ENCODE measurements at regions not wholly inside any gene's neighbourhood (a gene's known extent, or its start where the extent isn't known, plus 50 kb on each side); places are given as distances from the start of the nearest gene placed in this dataset.
"Not testable (repeated sequence)": the region's sequence is repeated elsewhere in the genome, so short reads cannot be mapped to it uniquely, and the experiment has no call there.

DNA sequence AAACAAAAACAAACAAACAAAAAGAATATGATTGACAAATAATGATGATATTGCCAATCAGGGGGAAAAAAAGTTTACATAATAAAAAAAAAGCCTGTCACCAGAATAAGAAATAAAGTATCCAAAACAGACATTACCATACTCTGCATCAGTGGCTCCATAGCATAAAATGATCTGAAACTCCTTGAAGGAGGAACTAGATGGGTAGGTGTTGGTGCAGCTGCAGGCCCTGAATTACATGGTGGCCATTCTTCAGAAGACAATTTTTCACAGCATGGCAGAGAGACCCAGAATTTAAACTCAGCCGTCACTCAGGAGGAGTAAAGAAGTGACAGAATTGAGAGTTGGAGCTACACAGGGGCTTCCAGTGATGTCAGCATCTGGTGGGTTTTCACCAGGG, 60.2 kb downstream of the GLUL start:
- no peak for DNase-seq (ENCODE audit: low spot score)

DNA sequence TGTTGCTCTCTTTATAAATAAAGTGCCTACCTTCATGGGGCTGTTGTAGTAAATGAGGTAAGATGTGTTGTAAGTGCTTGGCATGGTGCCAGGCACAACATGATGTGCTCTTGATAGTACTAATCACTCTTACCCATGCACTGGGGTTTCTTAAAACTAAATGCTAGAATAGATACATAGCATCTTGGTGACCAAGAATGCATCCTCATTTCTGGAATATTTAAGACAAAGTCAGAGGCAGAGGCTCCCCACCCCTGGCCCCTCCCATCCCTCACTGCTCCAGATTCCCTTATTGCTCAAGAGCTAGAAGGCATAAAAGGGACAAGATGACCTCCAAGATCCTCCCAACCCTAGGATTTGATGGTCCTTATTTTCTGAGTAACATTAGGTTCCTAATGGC, 61.3 kb downstream of the GLUL start:
- no peak for DNase-seq (ENCODE audit: low spot score)

DNA sequence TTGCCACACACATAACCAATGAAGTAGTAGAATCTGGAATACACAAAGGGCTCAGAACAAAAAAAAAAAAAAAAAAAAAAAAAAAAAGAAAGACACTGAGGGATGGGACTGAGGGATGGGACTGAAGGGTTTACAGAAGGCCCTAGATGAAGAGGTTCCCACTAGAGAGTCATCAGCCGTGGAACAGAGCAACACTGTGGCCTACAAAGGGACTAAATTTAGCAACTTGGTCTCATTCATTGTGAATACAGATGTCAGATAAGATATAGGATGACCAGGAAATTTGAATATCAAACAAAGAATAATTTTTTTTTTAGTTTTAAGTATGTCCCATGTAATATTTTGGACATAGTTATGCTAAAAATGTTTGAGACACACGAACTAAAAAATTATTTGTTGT, 62.1 kb downstream of the GLUL start:
- no peak for DNase-seq (ENCODE audit: low spot score)

DNA sequence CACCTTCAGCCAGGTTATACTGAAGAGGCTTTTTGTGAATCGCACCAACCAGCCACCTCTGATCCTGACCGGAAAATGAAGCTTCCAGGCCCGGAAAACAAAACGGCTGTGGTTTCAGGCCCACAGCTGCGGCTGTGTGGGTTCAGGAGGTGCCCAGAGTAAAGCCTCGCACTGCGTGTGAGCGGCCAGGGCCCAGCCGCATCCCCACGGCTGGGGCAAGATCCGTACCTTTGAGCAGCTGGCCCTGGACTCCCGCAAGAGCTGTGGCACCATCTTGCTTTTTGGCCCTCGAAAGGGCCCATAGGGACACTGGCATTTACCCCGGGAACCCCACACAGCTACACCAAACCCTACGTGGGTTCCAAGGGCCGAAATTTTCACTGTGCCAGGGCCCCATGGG, 63.0 kb downstream of the GLUL start:
- DNase-seq (ENCODE audit: low spot score), result no peak

DNA sequence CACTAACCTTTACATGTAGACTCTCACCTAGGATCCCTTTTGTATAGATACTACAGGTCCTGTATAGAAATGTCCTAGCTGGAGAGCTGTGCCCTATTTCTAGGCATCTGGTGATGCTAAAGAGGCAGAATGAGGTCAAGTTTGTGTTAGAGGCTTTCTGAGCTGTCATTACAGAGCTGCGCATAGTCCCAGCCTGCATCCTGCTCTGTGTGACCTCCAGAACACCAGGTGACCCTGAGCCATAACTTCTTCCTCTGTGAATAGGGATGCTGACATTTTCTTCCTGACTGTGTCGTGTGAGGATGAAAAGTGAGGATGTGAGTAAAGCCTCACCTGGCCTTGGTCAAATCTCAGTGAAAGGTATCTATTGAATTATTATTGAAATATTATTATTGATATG, 66.3 kb downstream of the GLUL start:
- DNase-seq (ENCODE audit: low spot score), result no peak

DNA sequence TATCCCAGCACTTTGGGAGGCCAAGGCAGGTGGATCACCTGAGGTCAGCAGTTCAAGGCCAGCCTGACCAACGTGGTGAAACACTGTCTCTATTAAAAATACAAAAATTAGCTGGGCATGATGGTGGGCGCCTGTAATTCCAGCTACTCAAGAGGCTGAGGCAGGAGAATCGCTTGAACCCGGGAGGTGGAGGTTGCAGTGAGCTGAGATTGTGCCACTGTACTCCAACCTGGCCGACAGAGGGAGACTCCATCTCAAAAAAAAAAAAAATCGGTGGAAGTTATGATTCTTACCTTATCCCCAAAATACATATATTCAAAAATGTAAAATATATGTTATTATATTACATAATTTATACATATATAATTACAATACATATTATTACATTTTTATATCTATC, 70.1 kb downstream of the GLUL start:
- not testable (repeated sequence) for DNase-seq (ENCODE audit: low spot score)

DNA sequence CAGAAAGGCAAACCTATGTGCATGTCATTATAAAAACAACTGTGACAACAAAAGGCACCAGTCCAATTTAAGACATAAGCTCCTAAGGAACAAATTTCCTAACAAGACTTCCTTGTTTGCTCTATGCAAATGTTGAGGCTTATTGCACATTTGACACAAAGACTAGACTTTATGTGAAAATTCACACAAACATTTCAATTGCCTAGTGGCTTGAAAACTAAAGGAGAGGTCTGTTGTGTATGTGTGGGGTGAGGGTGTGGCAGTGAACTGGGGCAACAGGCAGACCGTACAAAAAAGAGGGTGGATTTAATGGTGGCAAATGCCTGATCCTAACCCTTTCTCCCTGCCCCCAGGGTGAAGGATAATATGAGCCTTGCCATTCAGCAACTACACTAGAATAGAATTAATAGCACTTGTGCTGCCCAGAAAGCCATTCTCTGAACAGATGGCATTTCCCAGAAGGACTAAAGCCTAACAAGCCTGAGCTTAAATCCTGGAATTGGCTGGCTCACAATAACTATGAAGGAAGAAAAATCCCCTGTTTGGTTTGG, 73.9 kb downstream of the GLUL start:
- DNase-seq (ENCODE audit: low spot score), result no peak

DNA sequence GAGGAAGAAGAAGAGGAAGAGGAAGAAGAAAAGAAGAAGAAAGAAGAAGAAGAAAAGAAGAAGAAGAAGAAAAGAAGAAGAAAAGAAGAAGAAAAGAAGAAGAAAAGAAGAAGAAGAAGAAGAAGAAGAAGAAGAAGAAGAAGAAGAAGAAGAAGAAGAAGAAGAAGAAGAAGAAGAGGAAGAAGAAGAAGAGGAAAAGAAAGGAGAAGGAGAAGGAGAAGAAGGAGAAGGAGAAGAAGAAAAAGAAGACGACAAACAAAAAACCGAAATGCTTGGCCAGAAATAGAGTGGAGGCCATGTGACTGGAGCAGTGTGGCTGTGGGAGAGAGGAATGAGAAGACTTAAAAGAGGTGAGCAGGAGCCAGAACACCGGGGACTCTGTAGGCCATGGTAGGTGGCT, 75.1 kb downstream of the GLUL start:
- DNase-seq (ENCODE audit: low spot score), result not testable (repeated sequence)

DNA sequence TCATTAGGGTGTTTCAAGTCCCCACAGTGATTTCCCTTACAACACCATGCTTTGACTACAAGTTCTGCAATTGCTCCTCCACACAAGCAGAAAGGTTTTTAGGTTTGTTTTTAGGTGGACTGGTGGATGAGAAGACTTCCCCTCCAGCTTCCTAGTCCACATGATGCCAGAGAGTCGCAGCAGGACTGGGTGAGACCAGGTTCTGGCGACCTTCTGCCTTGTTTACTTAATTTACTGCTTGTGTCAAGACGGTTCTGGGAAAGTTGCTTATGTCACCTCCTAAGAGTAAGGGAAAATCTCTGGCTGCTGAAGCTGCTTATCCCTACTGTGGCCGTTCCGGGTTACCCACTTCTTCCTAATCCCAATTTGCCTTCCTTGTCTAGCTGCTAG, 76.4 kb downstream of the GLUL start:
- no peak for DNase-seq (ENCODE audit: low spot score)

DNA sequence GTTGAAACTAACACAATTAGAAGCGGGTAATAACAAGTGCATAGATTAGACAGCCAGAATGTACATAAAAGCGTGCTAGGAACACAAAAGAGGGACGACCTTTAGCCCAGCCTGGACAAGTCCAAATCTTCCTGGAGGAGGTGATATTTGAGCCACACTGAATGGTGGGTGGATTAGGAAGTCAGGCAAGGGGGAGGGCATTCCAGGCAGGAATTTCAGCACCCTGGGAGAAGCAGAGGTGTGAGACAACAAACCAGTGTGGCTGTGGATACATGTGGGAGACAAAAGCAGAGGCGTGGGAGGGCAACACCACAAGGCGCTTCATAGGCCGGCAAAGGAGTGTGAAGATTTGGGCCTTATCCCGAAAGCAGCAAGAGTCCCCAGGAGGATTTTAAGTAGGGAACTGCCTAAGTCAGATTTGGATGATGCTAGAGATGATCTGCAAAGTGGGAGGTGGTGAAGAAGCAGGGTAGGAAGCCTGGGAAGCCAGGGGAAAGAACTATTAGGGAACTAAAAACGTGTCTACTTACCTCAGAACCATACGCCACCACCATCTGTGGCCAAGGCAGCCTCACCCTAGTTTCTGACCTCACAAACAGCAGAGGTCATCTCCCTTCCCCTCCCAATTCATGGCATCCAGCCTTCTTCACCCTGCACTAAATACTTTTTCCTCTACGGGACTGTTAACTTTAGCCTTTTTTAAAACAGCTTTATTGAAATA, 81.8 kb downstream of the GLUL start:
- no peak for DNase-seq (ENCODE audit: low spot score)

DNA sequence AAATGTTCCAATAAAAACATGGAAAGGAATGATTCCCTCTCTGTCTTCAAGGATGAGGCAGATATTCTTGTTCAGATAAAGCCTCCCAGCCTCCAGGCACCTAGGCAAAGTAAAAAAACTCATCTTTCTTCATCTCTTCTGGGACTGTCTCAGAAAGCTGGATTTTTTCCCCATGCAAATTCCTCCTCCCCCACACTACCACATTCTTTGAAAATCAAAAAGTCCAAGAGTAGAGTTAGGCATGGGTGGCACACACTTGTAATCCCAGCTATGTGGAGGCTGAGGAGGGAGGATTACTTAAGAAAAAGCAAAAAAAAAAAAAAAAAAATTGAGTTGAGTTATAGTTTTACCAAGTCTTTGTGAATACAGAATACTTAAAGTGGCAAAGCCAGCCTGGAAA, 82.8 kb downstream of the GLUL start:
- DNase-seq (ENCODE audit: low spot score), result no peak

DNA sequence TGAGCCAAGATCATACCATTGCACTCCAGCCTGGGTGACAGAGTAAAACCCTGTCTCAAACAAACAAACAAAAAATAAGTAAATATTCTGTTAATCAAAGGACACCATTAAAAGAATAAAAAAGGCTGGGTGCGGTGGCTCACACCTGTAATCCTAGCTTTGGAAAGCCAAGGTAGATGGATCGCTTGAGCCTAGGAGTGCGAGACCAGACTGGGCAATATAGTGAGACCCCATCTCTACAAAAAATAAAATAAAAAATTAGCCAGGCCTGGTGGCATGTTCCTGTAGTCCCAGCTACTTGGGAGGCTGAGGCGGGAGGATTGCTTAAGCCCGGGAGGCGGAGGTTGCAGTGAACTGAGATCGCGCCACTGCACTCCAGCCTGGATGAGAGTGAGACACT, 84.1 kb downstream of the GLUL start:
- not testable (repeated sequence) for DNase-seq (ENCODE audit: low spot score)

DNA sequence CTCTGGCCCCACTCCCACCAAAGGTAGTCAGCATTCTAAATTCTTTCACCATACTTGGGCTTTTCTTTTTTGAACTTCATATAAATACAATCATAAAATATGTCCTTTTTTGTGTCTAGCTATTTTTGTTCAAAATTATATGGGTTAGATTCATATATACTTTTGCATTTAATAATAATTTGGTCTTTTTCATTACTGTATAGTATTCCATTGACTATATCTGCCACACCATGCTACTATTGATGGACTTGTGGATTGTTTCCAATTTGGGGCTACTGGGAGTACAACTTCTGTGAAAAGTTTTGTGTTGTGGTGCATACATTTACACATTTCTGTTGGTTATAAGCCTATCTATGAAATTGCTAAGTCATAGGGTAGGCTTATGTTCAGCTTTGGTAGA, 85.7 kb downstream of the GLUL start:
- no peak for DNase-seq (ENCODE audit: low spot score)

DNA sequence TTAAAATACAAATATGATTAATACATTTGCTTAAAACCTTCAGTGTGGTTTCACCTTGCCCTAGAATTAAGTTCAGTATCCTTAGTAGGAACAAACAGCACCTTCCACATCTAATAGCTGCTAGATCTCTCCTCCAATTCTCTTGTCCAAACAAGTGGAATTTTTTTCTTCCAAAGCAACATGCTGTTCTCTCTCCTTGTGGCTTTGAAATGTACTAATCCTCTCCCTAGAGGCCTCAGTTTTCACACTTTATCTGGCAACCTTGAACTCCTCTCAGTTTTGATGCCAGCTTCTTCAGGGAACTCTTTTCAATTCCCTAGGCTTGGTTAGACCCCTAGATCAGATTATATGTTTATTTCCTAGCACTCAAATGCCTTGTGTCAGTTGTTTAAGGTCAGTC, 87.0 kb downstream of the GLUL start:
- DNase-seq (ENCODE audit: low spot score), result no peak

DNA sequence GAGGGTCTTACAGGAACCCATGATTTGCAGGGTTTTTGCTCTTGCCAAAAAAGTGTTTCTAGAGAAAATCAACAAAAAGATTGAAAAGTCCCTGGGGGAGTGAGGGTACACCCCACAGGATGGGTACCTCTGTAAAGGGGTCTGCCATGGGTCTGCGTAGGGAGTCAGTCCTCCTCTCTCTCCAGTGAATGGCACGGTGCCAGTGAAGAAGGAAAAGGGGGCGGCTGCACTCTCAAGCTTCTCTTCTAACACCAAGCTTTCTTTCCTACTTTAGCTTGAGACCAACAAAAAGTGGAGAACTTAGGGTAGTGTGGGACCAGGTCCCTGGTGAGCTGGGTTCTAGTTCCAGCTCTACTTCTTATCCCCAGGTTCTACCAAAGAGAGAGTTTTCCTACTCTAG, 87.4 kb downstream of the GLUL start:
- DNase-seq (ENCODE audit: low spot score), result no peak

DNA sequence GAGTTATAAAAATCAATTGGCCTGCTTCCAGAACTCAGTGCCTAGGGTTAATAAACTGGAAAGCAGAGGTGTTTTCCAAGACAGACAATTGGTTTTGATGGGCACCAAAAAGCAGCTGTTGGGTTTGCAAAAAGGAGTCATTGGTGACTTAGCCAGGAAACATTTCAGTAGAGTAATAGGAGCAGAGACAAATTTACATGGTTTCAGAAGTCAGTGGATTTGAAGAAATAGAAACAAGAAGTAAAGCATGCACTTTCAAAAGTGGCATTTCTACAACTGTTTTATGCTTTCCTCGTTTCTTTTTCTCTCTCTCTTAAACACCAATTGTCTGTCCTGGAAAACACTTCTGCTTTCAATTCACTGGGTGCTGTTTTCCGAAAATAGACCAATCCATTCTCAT, 87.8 kb downstream of the GLUL start:
- no peak for DNase-seq (ENCODE audit: low spot score)

DNA sequence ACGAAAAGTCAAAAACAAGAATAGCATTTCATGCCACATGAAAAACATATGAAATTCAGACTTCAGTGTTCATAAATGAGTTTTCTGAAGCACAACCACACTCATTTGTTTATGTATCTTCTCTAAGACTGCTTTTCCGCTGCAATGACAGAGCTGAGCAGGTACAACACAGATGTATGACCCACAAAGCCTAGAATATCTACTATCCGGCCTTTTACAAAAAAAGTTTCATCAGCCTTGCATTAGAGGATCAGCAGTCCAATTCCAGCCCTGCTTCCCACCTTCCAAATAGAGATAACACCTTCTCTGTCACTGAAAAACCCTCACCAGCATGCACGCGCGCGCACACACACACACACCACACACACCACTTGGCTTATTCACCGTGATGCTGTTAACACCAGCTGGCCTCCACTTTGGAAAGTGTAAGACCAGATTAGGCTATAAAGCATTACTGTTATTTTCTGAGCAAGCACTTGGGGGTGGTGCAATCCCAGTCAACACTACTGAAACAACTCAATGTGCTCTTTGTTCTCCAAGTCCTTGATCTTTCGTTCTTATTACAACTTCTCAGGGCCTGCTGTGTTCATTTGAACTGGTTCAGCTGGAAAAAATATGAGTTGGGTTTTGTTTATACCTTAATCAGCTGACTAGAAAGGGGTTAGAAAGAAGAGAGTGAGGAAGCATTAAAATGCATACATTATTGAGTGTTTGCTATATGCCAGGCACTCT, 90.0 kb downstream of the GLUL start:
- DNase-seq (ENCODE audit: low spot score), result no peak

DNA sequence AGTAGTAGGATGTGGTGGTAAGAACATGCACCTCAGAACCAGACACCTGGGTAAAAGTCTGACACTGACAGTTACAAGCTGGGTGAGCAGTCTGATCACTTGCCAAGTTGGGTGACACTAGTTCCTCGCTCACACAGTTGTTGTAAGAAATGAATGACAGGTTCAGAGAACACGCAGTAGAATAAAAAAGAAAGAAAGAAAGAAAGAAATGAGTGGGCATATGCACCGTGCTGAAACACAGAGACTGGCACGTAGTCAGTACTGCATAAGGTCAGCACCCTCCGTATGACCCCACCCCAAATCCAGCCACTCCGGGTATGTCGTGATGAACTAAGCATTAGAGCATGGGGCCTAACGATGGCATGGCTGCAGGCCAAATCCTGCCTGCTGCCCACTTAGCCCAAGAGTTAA, 90.6 kb downstream of the GLUL start:
- DNase-seq (ENCODE audit: low spot score), result no peak

DNA sequence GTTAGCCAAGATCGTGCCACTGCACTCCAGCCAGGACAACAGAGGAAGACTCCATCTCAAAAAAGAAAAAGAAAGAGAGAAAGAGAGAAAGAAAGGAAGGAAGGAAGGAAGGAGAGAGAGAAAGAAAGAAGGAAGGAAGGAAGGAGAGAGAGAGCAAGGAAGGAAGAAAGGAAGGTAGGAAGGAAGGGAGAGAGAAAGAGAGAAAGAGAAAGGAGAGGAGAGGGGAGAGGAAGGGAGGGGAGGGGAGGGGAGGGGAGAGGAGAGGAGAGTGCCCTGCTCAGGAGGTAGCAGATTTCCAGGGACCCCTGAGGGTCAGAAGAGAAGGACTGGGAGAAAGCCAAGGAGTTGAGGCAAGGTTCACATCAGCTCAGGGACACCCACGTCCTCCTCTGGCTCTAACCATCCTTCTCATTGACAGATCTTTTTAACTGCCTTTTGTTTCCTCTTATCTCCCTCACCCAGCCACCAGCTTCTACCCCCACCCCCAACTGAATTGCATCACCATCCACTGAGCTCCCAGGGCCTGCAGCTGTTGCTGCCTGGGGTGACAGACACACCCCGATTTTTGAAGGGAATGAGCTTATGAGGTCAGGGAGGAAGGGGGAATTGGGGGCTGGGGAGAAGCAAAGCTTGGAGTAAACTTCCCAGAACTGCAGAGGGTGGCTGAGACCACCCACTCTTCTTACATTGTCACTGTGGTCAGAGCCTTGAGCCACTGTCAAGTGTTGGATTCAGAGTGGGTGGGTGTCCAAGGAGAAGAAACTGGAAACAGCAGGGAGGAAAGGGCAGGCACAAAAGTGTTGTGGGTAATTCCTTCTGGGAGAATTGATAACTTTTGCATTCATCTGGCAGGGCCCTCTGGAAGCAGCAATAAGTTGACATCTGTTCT, 91.6 kb downstream of the GLUL start:
- DNase-seq (ENCODE audit: low spot score), result peak; percentile 57

DNA sequence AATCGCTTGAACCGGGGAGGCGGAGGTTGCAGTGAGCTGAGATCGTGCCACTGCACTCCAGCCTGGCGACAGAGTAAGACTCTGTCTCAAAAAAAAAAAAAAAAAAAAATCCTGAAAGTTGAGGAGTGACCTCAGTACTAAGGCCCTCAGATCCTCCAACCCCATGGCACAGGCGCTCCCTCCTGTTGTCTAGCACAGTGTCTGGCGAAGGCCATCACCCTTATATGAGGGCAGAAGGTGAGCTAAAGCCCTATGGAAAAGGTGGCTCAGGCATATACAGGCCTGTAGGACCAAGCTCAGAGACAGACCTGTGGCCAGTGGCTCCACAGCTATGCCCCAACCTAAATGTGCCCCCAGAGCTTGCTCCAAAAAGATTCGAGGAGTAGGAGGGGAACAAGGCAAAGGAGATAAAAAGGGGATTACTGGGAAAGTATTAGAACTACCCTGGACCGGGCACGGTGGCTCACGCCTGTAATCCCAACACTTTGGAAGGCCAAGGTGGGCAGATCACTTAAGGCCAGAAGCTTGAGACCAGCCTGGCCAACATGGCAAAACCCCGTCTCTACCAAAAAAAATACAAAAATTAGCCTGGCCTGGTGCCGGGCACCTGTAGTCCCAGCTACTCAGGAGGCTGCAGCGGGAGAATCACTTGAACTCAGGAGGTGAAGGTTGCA, 92.4 kb downstream of the GLUL start:
- DNase-seq (ENCODE audit: low spot score), result not testable (repeated sequence)

DNA sequence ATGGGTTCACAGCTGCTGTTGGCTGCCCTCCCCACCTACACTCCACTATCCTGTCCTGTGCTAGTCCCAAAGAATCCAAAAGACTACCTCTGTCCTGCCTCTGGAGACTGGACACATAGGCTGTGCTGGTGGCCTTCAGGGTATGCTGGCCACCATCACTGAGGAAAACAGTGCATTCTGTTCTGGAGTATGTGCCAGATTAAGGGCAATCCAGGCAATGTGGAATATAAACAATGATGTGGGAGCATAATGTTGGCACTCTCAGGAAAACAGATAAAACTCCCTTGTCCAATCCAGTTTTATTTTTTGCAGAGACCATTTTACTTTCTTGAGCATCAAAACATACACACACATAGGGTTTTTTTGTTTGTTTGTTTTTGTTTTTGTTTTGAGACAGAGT, 94.3 kb downstream of the GLUL start:
- no peak for DNase-seq (ENCODE audit: low spot score)

DNA sequence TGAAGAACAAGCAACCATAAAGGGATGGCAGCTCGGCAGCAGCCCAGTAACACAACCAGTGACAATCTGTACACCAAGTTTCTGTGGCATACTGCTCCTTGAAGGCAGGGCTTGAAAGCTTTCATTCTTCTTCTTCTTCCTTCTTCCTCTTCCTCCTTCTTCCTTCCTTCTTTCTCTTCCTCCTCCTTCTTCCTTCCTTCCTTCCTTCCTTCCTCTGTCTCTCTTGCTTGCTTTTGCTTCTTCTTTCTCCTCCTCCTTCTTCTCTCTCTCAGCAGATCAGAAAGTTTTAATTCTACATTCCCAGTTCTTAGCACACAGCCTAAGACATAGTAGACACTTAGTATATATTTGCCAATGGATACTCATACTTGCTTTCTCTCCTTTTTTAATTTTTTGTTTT, 95.9 kb downstream of the GLUL start:
- DNase-seq (ENCODE audit: low spot score), result no peak

Measured in mucosa of gallbladder (tissue), 1 donor.